Hepatocyte (in vitro differentiated cells): ENCODE measurements at regions not wholly inside any gene's neighbourhood (a gene's known extent, or its start where the extent isn't known, plus 50 kb on each side); places are given as distances from the start of the nearest gene placed in this dataset.

Experiments
- DNase-seq: peaks from one replicate; pipeline ENCODE4 v3.0.0-alpha.2; 2016; ENCODE audit warnings: low spot score
- H2AFZ ChIP-seq: fragments of 200-600 bp; sonication (generic); 2 replicates; pipeline ENCODE4 v1.6.0; 2016; ENCODE audit warnings: antibody characterized with exemption, mild to moderate bottlenecking
- H3K27ac ChIP-seq: fragments of 200-600 bp; sonication (generic); 2 replicates; pipeline ENCODE4 v1.5.1; 2016; ENCODE audit warnings: mild to moderate bottlenecking
- H3K27me3 ChIP-seq: fragments of 200-600 bp; sonication (generic); 2 replicates; pipeline ENCODE4 v1.6.1; 2016
- H3K36me3 ChIP-seq: fragments of 200-600 bp; sonication (generic); replicated peaks from 2 replicates; pipeline ENCODE4 v1.5.1; 2016; ENCODE audit warnings: low read depth; ENCODE audit not compliant: insufficient read depth
- H3K4me1 ChIP-seq: fragments of 200-600 bp; sonication (generic); 2 replicates; pipeline ENCODE4 v1.5.1; 2016; ENCODE audit warnings: mild to moderate bottlenecking, moderate library complexity; ENCODE audit not compliant: insufficient read depth
- H3K4me2 ChIP-seq: fragments of 200-600 bp; sonication (generic); 2 replicates; pipeline ENCODE4 v1.6.0; 2016
- H3K4me3 ChIP-seq: fragments of 200-600 bp; sonication (generic); 2 replicates; pipeline ENCODE4 v1.5.1; 2016; ENCODE audit warnings: mild to moderate bottlenecking
- H3K79me2 ChIP-seq: fragments of 200-600 bp; sonication (generic); 2 replicates; pipeline ENCODE4 v1.6.0; 2017; ENCODE audit warnings: mild to moderate bottlenecking
- H3K9me2 ChIP-seq: fragments of 200-600 bp; sonication (generic); replicated peaks from 2 replicates; pipeline ENCODE4 v1.6.0; 2017; ENCODE audit warnings: mild to moderate bottlenecking; ENCODE audit not compliant: insufficient read depth
- H3K9me3 ChIP-seq: fragments of 200-600 bp; sonication (generic); 2 replicates; pipeline ENCODE4 v1.5.1; 2016; ENCODE audit warnings: low read depth, mild to moderate bottlenecking
- H4K20me1 ChIP-seq: fragments of 200-600 bp; sonication (generic); 2 replicates; pipeline ENCODE4 v1.6.0; 2016; ENCODE audit warnings: mild to moderate bottlenecking; ENCODE audit not compliant: insufficient read depth, poor library complexity, severe bottlenecking
- CTCF ChIP-seq: fragments of 200-600 bp; sonication (generic); IDR thresholded peaks from 2 replicates; pipeline ENCODE4 v1.5.1; 2016; ENCODE audit warnings: antibody characterized with exemption, mild to moderate bottlenecking; ENCODE audit not compliant: poor library complexity
- EZH2 ChIP-seq: fragments of 200-600 bp; sonication (generic); IDR thresholded peaks from 2 replicates; pipeline ENCODE4 v1.6.1; 2016; ENCODE audit warnings: antibody characterized with exemption, mild to moderate bottlenecking, borderline replicate concordance
- EZH2phosphoT487 ChIP-seq: fragments of 200-600 bp; sonication (generic); IDR thresholded peaks from one replicate; pipeline ENCODE4 v1.6.1; 2018; ENCODE audit warnings: antibody characterized with exemption, mild to moderate bottlenecking, low read depth, moderate library complexity; ENCODE audit not compliant: unreplicated experiment, severe bottlenecking
- WGBS: methylation state at CpG from one replicate; pipeline ENCODE4 v1.1.6; 2016; ENCODE audit warnings: low lambda C conversion rate; ENCODE audit errors: missing lambda C conversion rate; 5-methylcytosine and 5-hydroxymethylcytosine counted together

GRCh38 chr21:26784974-26785373 lies 60.2 kb downstream of the ADAMTS1 start:
- no peaks in the 10 kb centered on the region for H3K79me2 ChIP-seq
- no peak overlapping the region for H2AFZ ChIP-seq
- H4K20me1 ChIP-seq, result no peaks in the 10 kb centered on the region
- no peaks in the 10 kb centered on the region for H3K9me3 ChIP-seq
- TF ChIP-seq EZH2phosphoT487 (no peak), EZH2 (no peak)
- 92% methylated on average over 3 of the region's 3 CpGs for WGBS
- H3K4me2 ChIP-seq, result no peak overlapping the region
- H3K4me1 ChIP-seq, result no peaks in the 10 kb centered on the region
- H3K4me3 ChIP-seq, result no peak overlapping the region
- no peaks in the 10 kb centered on the region for H3K9me2 ChIP-seq
- no peak overlapping the region for H3K27ac ChIP-seq
- no peaks in the 10 kb centered on the region for H3K27me3 ChIP-seq
- no peaks in the 10 kb centered on the region for H3K36me3 ChIP-seq
- DNase-seq, result no peak

DNA sequence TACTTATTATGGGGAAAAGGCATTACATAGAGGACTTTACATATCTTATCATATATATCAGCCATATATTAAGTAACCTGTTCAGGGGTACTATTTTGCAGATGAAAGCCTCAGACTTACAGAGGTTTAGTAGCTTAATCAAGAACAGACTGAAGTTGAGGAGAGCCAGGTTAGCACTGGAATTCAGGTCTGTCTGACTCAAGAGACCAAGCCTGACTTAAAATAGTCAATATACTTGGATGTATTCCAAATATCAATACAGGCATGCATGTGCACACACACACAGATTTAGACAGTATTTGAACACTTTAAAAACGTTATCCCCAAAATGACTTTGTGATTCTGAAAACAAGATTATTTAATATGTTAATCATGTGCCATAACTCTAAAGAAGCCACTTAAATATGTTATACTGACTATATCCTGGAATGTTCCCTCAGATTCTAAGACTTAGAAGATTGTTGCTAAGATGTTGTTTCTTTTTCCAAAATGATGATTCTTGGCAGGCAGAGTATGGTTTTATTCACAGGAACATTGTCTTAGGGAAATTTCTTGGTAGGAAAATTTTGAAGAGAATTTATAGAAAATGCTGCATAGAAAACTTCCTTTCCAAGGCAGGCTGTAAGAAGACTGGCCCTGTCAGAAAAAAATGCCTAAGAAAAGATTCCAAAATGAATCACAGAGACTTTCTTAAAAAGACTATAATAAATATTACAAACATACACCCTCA lies 61.6 kb downstream of the ADAMTS1 start:
- Histone ChIP-seq H3K27ac (no peak overlapping the region), H3K36me3 (no peaks in the 10 kb centered on the region), H3K4me2 (no peak overlapping the region), H3K27me3 (no peaks in the 10 kb centered on the region), H3K9me2 (no peaks in the 10 kb centered on the region), H2AFZ (no peak overlapping the region), H3K4me1 (no peaks in the 10 kb centered on the region), H3K9me3 (no peaks in the 10 kb centered on the region), H3K4me3 (no peak overlapping the region), H4K20me1 (no peaks in the 10 kb centered on the region), H3K79me2 (no peaks in the 10 kb centered on the region)
- TF ChIP-seq EZH2phosphoT487 (no peak), EZH2 (no peak), CTCF (no peak)
- 38% methylated on average over 1 of the region's 1 CpG for WGBS
- DNase-seq, result no peak

DNA sequence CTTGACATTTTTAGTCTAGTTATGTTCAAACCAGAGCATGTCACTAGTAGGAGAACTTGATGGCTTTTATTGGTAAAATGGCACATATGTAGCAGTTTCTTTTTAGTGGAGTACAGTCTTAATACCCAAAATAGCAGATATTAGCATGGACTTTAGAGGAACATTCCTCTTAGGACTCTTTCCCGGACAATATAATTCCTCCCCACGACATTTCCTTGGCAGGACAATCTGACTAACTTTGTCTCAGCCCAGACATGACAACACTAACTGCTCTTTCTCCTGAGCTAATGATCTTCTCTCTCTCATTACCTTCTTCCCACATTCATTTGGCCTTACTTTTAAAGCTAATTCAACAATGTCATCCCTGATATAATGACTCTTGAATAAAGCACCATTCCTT lies 62.5 kb downstream of the ADAMTS1 start:
- Histone ChIP-seq H2AFZ (no peak overlapping the region), H3K4me1 (no peaks in the 10 kb centered on the region), H3K79me2 (no peaks in the 10 kb centered on the region), H3K27me3 (no peaks in the 10 kb centered on the region), H3K4me2 (no peak overlapping the region), H4K20me1 (no peaks in the 10 kb centered on the region), H3K9me3 (no peaks in the 10 kb centered on the region), H3K4me3 (no peak overlapping the region), H3K27ac (no peak overlapping the region), H3K9me2 (no peaks in the 10 kb centered on the region), H3K36me3 (no peaks in the 10 kb centered on the region)
- DNase-seq, result no peak
- TF ChIP-seq EZH2 (no peak), CTCF (no peak), EZH2phosphoT487 (no peak)
- WGBS, result 64% methylated on average over 2 of the region's 2 CpGs

GRCh38 chr21:26782331-26782730 lies 62.9 kb downstream of the ADAMTS1 start:
- no peak overlapping the region for H2AFZ ChIP-seq
- H3K27me3 ChIP-seq, result no peaks in the 10 kb centered on the region
- WGBS, result 74% methylated on average over 3 of the region's 3 CpGs
- no peak for TF ChIP-seq EZH2
- no peak for TF ChIP-seq EZH2phosphoT487
- no peak for TF ChIP-seq CTCF
- H3K36me3 ChIP-seq, result no peaks in the 10 kb centered on the region
- H3K9me3 ChIP-seq, result no peaks in the 10 kb centered on the region
- no peak overlapping the region for H3K4me2 ChIP-seq
- H4K20me1 ChIP-seq, result no peaks in the 10 kb centered on the region
- no peaks in the 10 kb centered on the region for H3K79me2 ChIP-seq
- H3K4me3 ChIP-seq, result no peak overlapping the region
- no peak overlapping the region for H3K27ac ChIP-seq
- no peak for DNase-seq
- no peaks in the 10 kb centered on the region for H3K4me1 ChIP-seq
- no peaks in the 10 kb centered on the region for H3K9me2 ChIP-seq
